Hepatic stellate cell (primary cell): ENCODE measurements at regions not wholly inside any gene's neighbourhood (a gene's known extent, or its start where the extent isn't known, plus 50 kb on each side); places are given as distances from the start of the nearest gene placed in this dataset.
"Not testable (repeated sequence)": the region's sequence is repeated elsewhere in the genome, so short reads cannot be mapped to it uniquely, and the experiment has no call there.

Source experiments
- DNase-seq: peaks from one replicate; pipeline ENCODE4 v3.0.0; 2011; ENCODE audit warnings: low spot score

- no peak for DNase-seq
Observed at GRCh38 chr1:244106837-244107493, 55.9 kb downstream of the ZBTB18 start.

GRCh38 chr1:244111027-244111426 is 59.9 kb downstream of the ZBTB18 start:
- no peak for DNase-seq

- DNase-seq = no peak
Observed at GRCh38 chr1:244112041-244112440, 61.0 kb downstream of the ZBTB18 start.

- DNase-seq = peak; percentile 65
Observed at GRCh38 chr1:244112636-244113035, 61.6 kb downstream of the ZBTB18 start.

- DNase-seq = peak; percentile 42
Observed at GRCh38 chr1:244113532-244114320, 62.6 kb downstream of the ZBTB18 start.

- no peak for DNase-seq
Observed at GRCh38 chr1:244114892-244115291, 63.8 kb downstream of the ZBTB18 start.

- DNase-seq = no peak
Observed at GRCh38 chr1:244116946-244117345, 65.9 kb downstream of the ZBTB18 start.

GRCh38 chr1:244118109-244118761 is 67.2 kb downstream of the ZBTB18 start:
- DNase-seq = no peak

GRCh38 chr1:244128591-244129383 is 77.7 kb downstream of the ZBTB18 start:
- DNase-seq = no peak

GRCh38 chr1:244137276-244137675 is 86.2 kb downstream of the ZBTB18 start:
- DNase-seq = no peak

GRCh38 chr1:244137725-244138124 is 86.6 kb downstream of the ZBTB18 start:
- no peak for DNase-seq

GRCh38 chr1:244138399-244138798 is 87.3 kb downstream of the ZBTB18 start:
- DNase-seq = no peak

- no peak for DNase-seq
Observed at GRCh38 chr1:244139655-244140054, 88.6 kb downstream of the ZBTB18 start.

- no peak for DNase-seq
Observed at GRCh38 chr1:244140420-244140819, 89.3 kb downstream of the ZBTB18 start.

- DNase-seq = no peak
Observed at GRCh38 chr1:244144053-244144452, 93.0 kb downstream of the ZBTB18 start.

GRCh38 chr1:244150071-244150470 is 99.0 kb downstream of the ZBTB18 start:
- no peak for DNase-seq

- DNase-seq = no peak
Observed at GRCh38 chr1:244150665-244151064, 99.6 kb downstream of the ZBTB18 start.

- DNase-seq = no peak
Observed at GRCh38 chr1:244151537-244151936, 100.5 kb downstream of the ZBTB18 start.

- no peak for DNase-seq
Observed at GRCh38 chr1:244154508-244154871, 103.4 kb downstream of the ZBTB18 start.

- DNase-seq = no peak
Observed at GRCh38 chr1:244154872-244155531, 103.9 kb downstream of the ZBTB18 start.

- no peak for DNase-seq
Observed at GRCh38 chr1:244155661-244156060, 104.6 kb downstream of the ZBTB18 start.

- DNase-seq = not testable (repeated sequence)
Observed at GRCh38 chr1:244156617-244157016, 105.5 kb downstream of the ZBTB18 start.
